Right lobe of liver (tissue), 4 donors: ENCODE measurements at regions not wholly inside any gene's neighbourhood (a gene's known extent, or its start where the extent isn't known, plus 50 kb on each side); places are given as distances from the start of the nearest gene placed in this dataset.

Experiments
- CTCF ChIP-seq, 4 donors: fragments of 200-600 bp in 3 of 4; fragments of 450-650 bp in 1 of 4; IDR thresholded peaks; one replicate each; pipeline versions ENCODE4 v1.5.1 to v1.8.0; 2016 to 2022; ENCODE audit warnings: antibody characterized with exemption in 4 of 4, mild to moderate bottlenecking in 2 of 4
- POLR2A ChIP-seq: fragments of 450-650 bp; IDR thresholded peaks from one replicate; pipeline ENCODE4 v1.6.1; 2017; ENCODE audit warnings: antibody characterized with exemption, mild to moderate bottlenecking
- donor health status: DM: no; HTN: no; CAD: no.
- donor health status: DM: no; HTN: no; CAD: no.
- donor health status: DM: no; HTN: yes; CAD: no.

- no peak for TF ChIP-seq CTCF (IDR thresholded peaks at IDR 0.05)
- no peak for TF ChIP-seq POLR2A
These were observed 229.4 kb downstream of the BCL11B start for GRCh38 chr14:99042381-99043266.
